Eye (tissue), 1 donor: ENCODE measurements at regions not wholly inside any gene's neighbourhood (a gene's known extent, or its start where the extent isn't known, plus 50 kb on each side); places are given as distances from the start of the nearest gene placed in this dataset.

ENCODE experiments used
- DNase-seq: peaks from one replicate; pipeline ENCODE4 v3.0.0-alpha.2; 2015

DNA sequence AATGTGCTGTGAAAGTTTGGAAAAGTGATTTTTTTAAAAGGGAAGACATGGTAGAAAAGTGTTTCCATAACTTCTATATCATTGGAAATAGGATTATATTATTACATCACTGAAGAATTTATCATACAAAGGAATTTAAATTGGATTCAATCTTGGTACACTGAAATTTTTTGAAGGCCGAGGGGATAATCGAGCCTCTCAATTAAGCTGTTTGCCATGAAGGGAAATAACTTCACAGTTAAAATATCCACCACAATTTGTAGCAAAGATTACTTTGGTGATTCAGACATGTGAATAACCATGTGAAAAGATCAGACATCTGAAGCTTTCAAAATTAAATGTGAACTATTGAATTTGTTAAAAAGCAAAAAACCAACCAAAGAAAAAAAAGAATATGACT lies 215.3 kb downstream of the KLF5 start:
- no peak for DNase-seq

DNA sequence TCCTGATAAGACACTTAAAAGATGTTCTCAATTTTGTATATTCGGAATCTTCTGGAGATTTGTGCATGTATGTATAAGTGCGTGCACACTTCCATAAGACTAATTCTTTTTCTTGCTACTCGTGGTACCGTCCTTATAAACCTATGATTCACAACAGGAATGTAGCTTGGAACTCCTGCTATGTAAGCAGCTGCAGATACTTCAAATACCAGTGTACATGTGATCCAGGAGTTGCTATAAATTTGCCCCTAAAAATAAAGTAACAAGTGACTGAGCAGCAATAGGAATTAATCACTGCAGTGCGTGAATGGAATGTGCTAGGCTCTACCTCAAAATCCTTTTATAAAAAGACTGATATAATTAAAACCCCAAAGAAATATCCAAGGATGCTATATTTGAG lies 214.9 kb downstream of the KLF5 start:
- DNase-seq = peak; percentile 44

DNA sequence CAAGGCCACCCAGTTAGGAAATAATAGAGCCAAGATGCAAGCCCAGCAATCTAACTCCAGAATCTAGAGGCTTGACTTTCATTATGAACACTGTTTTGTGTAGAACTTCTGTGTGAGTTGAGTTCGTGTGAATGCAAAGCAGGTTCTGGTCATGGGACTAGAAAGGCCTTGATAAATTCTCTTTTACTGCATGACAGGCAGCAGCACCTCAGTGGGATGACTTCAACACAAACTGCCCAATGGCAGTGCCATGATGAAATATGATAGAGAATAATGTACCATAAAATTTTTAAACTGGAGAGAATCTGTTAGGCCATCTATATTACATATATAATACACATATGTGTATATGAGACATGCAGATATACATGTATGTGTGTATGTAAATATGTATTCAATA lies 214.5 kb downstream of the KLF5 start:
- DNase-seq = no peak

DNA sequence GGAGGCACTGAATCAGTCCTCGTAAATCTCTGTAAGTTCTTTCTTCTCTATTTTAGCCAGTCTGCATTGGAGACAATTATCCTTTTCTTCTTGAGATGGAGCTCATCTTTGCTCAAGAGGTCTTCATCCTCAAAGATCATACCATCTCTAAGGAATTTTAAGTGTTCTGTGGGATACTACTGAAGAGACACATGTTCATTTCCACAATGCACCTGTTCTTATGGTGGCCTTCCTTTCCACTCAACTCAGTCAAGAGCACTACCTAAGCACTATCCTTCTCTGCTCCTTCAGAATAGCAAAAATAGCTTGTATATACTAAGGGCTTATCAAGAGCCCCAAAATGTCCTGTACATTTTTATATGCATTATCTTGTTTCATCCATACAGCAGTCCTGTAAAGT lies 214.0 kb downstream of the KLF5 start:
- DNase-seq = no peak

DNA sequence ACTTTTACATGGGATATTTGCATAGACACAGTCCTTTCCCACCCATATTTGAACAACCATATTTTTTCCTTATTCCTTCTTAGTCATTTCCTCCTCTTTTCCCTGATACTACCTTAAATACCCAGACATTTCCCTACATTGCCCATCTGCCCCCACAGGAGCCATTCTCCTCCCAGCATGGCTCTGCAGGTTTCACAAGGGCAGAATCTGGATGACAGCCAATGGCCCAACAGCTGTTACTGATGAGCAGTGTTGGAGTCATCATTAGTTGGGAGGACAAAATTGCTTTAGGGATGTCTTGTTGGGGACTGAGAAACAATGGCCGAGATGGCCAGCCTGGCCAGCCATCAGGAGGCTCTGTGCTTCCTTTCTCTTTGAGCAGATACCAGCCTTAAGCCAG lies 209.5 kb downstream of the KLF5 start:
- DNase-seq = no peak

DNA sequence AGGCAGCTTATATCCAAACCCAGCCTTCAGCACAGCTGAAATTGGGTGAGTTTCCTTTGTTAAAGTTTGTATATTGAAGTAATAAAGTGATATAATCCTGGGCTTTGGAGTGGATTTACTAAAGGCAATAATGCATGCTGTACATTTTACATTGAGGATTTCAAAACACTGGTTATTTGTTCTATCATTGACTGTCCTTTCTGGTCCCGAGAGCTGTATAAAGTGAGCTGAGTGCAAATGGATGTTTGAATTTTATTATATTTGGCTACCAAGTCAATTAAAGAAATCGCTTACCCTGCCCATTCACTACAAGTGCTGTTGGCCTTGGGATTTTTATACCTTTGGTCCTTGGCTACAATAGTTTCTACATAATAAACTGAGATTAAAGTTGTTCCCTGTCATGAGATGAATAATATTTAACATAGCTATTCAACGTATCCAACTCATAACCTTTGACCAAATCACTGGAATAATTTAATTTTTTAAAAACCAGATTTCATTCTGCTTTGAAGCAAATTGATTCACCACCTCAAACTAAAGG lies 207.9 kb downstream of the KLF5 start:
- DNase-seq = no peak

DNA sequence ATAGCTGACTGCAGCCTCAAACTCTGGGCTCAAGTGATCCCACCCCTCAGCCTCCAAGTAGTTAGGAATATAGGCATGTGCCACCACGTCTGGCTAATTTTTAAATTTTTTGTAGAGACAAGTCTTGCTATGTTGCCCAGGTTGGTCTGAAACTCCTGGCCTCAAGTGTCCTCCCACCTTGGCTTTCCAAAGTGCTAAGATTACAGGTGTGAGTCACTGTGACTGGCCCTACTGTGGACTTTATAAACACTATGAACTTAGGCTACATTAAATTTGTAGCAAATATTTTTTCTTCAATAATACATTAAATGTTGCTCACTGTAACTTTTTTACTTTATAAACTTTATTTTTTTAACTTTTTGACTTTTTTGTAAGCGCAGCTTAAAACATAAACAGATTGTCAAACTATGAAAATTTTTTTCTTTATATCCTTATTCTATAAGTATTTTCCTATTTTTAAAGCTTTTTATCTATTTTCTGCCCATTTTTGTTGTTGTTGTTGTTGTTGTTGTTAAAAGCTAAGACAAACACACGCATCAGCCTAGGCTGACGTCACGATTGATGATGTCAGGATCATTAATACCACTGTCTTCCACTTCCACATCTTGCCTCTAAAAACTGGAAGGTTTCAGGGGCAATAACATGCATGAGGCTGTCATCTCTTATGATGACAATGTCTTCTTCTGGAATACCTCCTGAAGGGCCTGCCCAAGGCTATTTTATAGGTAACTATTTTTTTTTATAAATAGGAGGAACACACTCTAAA lies 204.2 kb downstream of the KLF5 start:
- DNase-seq = no peak

DNA sequence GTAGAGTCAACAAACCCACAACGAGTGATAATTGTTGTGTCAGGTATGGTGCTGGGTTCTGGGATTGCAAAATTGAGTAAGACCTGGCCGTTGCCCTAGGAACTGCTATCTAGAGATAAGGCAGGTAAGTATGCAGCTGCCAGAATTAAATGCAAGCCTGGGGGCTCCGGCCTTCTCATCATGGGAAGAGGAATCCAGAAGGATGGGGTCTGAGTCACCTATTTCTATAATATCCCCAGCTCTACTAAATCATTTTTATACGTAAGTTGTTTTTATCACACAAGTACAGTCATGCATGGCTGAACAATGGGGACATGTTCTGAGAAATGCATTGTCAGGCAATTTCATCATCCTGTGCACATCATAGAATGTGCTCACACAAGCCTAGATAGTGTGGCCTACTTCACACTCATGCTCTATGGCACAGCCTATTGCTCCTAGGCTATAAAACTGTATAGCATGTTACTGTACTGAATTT lies 203.0 kb downstream of the KLF5 start:
- peak; percentile 10 for DNase-seq

DNA sequence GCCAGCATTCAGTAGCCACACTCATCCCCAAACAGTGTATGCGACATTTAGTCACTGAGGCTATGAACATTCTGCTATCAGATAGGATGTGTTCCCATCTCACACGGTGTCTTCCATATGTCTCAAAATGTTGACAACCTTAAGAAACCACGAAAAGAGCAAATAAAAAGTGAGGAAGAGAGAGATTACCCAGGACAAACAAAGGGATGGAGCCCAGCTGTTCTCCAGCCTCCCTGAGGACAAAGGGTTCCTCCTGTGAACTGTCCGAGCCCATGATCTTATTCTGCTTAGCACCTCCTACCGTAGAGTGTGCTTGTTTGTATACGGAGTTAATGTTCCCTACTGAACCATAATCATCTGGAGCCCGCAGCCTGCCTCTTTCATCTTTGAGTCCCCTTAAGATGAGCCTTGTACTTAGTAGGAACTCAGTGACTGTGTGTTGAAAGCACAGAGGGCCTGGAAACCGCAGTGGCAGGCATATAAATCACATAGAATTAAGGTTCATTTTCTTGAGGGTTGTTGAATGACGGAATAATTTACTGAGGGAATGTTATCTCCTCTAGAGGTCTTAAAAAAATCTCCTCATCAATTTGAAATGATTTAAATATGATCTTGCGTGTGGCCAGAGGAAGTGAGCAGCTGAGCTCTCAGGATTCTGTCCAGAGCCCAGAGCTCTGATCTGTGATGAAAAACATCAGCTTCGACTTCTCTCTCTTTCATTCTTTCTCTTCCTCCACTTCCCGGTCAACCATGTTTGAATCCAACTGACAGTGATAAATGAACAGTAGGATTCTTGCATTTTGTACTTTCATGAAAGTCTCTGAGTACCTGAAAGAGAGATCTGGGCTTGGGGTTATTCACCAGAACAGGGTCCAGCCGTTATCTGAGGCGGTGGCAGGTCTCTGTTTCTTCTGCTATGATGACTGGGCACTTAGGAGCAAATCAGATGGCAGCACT lies 200.5 kb downstream of the KLF5 start:
- DNase-seq = peak; percentile 19

DNA sequence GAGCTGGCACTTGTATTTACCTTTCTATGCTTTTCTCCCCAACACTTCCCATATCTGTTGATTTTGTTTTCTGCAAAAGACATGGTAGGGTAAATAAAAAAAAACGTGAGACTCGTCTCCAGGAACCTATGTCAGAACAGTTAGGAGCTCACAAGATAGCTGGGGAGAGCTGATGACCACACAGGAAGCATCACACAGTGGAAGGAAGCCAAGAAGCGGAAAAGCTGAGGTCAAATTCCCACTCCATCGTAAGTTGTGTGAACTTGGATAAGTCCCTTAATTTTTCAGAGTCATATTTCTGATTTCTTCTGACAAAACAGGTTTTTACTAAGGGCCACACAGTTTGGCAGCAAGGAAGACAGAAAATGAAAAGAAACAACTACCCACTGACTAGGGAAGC lies 199.6 kb downstream of the KLF5 start:
- DNase-seq = no peak

DNA sequence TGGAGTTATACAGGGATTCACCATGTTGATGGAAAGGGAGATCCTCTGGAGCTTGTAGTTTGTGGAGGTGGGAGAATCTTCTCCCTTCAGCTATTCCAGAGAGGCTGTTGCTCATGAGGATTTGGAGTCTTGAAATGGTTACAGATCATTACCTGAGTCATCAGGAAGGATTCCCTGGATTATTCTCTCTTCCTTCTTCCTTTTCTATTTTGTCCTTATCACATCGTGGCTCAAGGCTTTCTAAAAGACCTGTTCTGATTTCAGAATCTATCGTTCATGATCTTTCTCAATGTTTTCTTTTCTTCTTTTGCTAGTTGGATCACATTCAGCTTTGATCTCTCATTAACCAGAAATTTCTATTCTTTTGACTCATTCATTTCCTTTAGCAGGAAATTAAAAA lies 196.0 kb downstream of the KLF5 start:
- no peak for DNase-seq

DNA sequence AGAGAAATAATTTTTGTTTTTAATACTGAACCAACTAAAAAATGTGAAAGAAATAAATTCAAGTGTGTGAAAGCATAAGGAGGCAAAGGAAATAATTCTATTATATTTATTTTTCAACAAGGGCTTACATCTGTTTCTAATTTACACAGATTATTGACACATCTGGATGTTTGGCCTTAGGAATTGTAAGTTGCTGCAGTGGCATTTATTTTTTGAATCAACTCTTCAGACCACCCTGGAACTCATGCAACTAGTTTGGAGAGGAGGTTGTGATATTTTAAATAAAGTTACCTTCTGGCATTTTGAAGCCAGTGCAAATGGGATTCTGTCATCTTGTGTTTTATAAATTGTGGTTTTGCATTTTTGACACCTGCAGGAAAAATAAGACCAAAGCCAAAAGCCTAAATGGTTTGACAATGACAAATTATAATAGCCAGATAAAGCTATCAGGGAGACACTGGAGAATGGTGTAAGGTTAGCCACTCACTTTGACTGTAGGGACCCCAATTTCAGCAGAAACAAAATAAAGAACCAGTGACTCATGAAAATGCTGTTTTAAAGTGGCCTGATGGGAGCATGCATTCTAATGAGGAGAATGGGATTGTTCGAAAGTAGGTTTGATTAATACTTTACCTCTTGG lies 192.9 kb downstream of the KLF5 start:
- DNase-seq = peak; percentile 18

DNA sequence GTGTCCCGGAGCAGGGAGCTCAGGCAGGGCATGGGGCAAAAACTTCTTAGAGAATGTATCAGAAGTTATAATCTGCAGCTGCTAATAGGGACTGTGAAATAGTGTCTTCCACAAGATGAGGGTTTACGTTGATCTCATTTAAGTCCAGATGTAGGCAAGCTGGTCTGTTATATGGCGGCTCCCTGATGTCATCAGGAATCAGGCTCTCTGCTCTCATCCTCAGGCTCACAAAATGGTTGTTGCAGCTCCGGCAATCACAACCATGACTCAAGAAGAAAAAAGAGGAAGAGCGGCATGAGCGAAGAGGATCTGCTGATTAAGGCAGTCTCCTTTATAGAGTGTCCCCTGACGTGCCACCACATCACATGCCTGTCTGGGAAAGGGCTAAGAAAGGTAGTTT lies 191.3 kb downstream of the KLF5 start:
- DNase-seq = no peak

DNA sequence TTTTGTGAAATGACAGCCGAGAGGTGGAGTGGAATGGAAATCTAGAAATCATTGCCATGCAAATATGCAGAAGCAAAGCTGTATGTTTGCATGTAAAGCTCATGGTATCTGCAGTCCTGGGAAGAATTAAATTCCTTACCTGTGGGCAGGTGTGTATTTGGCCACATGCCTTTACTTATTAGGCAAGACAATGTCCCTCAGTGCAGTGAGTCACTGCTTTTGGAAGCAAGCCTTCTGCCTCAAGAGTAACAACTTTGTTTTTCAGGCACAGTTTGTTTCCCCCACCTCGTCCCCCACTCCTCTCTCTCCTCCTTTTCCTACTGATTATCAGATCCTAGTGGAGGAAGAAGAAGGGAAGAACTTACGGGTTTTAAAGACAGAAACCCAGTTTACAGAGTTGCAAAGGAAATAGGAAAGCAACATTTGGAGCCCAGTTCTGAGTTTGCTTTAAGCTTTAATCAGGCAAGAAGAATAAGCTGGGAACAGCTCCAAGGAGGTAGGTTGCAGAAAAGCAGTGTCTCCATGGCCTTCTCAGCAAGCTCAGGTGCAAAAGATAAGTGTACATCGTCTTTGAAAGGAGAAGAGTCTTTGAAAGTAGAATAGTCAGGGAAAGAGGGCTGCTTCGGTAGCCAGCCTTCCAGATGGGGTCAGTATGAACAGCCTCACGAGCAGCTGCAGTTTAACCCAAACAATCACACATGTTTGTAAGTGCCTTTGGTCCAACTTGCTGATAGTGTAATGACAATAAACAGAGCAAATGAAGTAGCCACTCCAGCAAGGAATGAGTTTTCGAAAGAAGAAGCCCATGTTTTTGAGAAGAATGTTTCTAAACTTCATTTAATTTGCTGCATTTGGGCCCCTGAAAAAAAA lies 190.1 kb downstream of the KLF5 start:
- no peak for DNase-seq

DNA sequence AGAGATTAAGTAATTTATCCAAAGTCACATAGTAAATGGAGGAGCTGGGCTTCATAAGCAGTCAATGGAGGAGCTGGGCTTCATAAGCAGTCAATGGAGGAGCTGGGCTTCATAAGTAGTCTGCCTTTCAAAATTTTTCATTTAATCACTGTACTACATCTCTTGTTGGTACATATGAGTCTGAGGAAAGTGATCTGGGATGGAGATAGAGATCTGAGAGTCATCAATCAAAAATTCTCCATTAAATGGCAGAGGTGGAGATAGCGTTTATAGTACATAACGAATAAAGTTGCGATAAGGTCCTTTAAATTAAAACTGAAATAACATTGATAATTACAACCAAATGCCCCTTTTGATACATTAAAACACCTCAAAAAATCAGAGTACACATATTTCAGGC lies 189.3 kb downstream of the KLF5 start:
- DNase-seq = no peak

DNA sequence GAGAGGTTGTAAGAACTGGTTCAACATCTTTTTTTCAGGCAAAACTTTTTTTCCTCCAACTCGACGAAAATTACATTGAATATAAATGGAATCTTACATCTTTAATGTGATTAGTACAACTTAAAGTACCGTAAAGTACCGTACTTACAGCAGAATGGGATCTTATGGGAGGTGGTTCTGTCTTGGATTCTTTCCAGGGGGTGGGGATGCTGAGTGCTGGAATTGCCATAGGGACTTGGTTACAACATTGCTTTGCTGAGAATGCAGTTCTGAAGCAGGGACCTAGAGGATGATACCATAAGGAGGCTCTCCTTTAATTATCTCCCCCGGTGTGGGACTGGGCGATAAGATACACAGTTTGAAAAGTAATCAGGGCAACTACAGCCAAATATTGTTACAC lies 186.4 kb downstream of the KLF5 start:
- DNase-seq = no peak

DNA sequence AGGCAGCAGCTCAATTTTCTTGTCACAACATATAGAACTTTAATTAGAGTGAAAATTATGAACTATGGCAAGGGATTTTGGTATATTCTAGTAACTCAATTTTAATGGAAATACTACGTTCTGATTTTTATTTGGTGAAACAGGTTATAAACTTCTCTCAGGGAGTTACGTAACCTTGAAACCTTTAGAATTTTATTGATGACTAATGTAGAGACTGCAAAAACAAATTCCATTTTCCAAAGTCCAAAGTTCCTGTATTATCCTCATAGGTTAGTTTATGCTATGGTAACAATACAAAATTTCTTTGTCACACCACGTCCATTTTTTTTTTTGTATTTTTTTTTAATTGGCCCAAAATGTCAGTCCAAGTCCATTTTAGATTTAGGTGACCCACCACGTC lies 185.7 kb downstream of the KLF5 start:
- DNase-seq = no peak

DNA sequence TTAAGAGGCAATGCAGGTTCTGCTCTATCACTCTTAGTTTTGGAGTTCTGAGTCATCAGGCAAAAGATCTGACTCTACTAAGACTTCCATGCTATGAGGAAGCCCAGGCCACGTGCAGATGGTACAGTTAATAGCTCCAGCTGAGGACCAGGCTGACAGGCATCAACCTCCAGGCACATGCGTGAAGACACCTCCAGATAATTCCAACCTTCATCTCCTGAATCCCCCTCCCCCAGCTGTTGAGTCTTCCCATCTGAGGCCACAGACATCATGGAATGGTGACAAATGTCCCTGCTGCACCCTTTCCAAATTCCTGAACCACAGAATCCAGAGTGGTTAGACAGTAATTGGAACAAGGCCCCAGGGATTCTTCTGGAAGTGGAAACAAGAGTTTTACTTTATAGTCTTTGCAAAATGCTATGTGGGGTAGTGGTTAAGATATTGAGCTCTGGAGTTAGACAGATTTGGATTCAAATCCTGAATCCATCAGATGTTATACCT lies 183.8 kb downstream of the KLF5 start:
- no peak for DNase-seq

DNA sequence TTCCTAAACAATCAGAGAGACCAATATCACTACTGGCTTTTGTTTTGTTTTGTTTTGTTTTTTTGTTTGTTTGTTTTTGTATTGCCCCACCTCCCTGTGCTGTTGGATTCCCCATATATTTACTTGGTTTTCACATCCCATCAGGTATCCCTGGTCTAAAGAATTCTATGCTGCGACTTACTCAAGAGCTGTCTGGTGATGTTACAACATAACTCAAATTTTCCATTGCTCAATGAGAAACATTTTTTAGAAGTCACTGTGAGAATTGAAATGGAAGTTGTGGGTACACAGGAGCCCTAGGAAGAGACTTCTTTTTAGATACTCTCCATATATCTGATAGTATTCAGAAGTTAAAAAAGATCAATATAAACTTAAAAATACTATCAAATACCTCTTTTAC lies 181.4 kb downstream of the KLF5 start:
- no peak for DNase-seq

DNA sequence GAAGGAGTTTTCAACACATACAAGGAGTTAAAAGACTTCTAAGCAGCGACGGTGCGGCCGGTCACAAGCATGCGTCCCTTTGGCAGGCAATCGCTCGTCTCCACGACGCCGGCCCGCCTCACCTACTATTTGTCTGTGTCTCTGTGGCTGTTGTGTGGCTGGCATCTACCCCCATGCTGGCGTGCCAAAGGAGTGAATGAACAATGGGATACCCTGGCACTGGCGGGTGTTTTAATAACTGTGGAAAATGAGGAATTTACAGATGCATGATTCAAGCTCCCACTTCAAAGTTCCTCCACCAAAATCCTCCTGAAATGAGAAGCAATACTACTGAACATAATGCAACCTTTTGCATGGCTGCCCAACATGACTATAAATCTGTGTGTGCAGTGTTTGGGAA lies 176.6 kb downstream of the KLF5 start:
- no peak for DNase-seq

DNA sequence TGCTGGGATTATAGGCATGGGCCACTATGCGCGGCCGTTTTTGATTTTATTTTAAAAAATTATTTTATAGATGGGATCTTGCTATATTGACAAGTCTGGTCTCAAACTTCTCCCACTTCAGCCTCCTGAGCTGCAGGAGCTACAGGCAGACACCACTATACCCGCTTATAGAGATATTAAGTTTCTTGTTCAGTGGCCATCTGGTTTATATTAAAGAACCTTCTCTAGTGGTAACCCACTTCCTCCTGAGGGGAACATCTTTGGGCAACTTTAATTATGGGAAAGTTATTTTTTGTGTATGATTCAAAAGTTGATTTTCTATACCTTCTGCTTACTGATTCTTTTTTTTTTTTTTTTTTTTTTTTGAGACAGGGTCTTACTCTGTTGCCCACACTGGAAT lies 172.7 kb downstream of the KLF5 start:
- DNase-seq = no peak

DNA sequence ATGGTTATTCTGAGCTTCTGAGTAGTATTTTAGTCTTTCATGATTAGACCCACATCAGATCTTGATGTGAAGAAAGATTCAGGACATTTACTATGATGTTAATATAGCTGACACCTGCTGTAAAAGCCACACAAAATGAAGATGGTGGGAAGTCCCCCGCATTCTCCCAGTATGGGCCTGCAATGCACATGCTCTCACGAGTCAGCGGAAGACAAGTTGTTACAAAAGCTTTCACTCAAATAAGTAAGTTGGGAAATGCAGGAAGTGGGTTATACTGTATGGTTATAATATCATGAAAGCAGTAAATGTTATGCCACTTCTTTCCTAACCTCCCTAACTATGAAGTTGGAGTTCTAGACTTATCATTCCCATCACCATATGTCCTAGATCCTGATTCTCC lies 171.9 kb downstream of the KLF5 start:
- DNase-seq = no peak
